ENCODE measurements at regions not wholly inside any gene's neighbourhood (a gene's known extent, or its start where the extent isn't known, plus 50 kb on each side); places are given as distances from the start of the nearest gene placed in this dataset.
"Not testable (repeated sequence)": the region's sequence is repeated elsewhere in the genome, so short reads cannot be mapped to it uniquely, and the experiment has no call there.

GRCh38 chr4:126633306-126633705 lies 999.5 kb upstream of the INTU start:
- no peak for DNase-seq

GRCh38 chr4:126637706-126638105 lies 995.1 kb upstream of the INTU start:
- no peak for DNase-seq

- DNase-seq: no peak
Observed at GRCh38 chr4:126647320-126647719, 985.4 kb upstream of the INTU start.

- no peak for DNase-seq
Observed at GRCh38 chr4:126647756-126648397, 984.9 kb upstream of the INTU start.

- DNase-seq: no peak
Observed at GRCh38 chr4:126658411-126658810, 974.3 kb upstream of the INTU start.

GRCh38 chr4:126661194-126661593 lies 971.6 kb upstream of the INTU start:
- no peak for DNase-seq

GRCh38 chr4:126664839-126665238 lies 967.9 kb upstream of the INTU start:
- DNase-seq: no peak

- not testable (repeated sequence) for DNase-seq
Observed at GRCh38 chr4:126670038-126670437, 962.7 kb upstream of the INTU start.

- peak; percentile 60 for DNase-seq
Observed at GRCh38 chr4:126678618-126679017, 954.1 kb upstream of the INTU start.

GRCh38 chr4:126679303-126679702 lies 953.5 kb upstream of the INTU start:
- no peak for DNase-seq

- no peak for DNase-seq
Observed at GRCh38 chr4:126682250-126682649, 950.5 kb upstream of the INTU start.

GRCh38 chr4:126686491-126686890 lies 946.3 kb upstream of the INTU start:
- DNase-seq: no peak

GRCh38 chr4:126687655-126688358 lies 945.0 kb upstream of the INTU start:
- no peak for DNase-seq

- DNase-seq: no peak
Observed at GRCh38 chr4:126691797-126692196, 941.0 kb upstream of the INTU start.

- DNase-seq: no peak
Observed at GRCh38 chr4:126697748-126698147, 935.0 kb upstream of the INTU start.

GRCh38 chr4:126698224-126698623 lies 934.5 kb upstream of the INTU start:
- no peak for DNase-seq

- DNase-seq: no peak
Observed at GRCh38 chr4:126701756-126702155, 931.0 kb upstream of the INTU start.

- DNase-seq: no peak
Observed at GRCh38 chr4:126702747-126703146, 930.0 kb upstream of the INTU start.

GRCh38 chr4:126705266-126705665 lies 927.5 kb upstream of the INTU start:
- DNase-seq: no peak

GRCh38 chr4:126708716-126709115 lies 924.0 kb upstream of the INTU start:
- no peak for DNase-seq

- no peak for DNase-seq
Observed at GRCh38 chr4:126710935-126711334, 921.8 kb upstream of the INTU start.

- no peak for DNase-seq
Observed at GRCh38 chr4:126715067-126715466, 917.7 kb upstream of the INTU start.

GRCh38 chr4:126715681-126716080 lies 917.1 kb upstream of the INTU start:
- no peak for DNase-seq

GRCh38 chr4:126718136-126718535 lies 914.6 kb upstream of the INTU start:
- peak; percentile 26 for DNase-seq

GRCh38 chr4:126719852-126720251 lies 912.9 kb upstream of the INTU start:
- no peak for DNase-seq
